ENCODE measurements at regions not wholly inside any gene's neighbourhood (a gene's known extent, or its start where the extent isn't known, plus 50 kb on each side); places are given as distances from the start of the nearest gene placed in this dataset.

DNA sequence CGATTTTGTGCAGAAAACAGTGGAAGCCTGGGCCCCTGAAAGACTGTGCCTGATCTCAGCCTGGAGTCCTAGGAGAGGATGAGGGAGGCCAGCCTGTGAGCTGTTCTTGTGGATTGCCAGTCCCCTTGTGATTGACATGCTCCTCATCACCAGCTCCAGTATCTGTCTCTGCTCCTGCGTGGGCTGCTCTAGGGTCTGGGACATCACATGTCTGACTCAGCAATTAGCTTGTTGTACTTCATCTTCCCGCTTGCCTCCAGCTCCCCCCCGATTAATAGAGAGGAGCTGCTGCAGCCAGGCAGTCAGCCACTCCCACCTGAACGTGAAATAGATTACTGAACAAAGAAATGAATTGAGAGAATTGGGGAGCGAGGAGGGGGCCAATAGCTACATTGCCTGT is 99.6 kb upstream of the TBX20 start:
- TF ChIP-seq ZNF274 (IDR thresholded peaks at IDR 0.05; ENCODE audit: low read depth, low read length) (no peak), YY1 (IDR thresholded peaks at IDR 0.05; ENCODE audit: insufficient read depth, insufficient read length) (no peak)

Data from NT2/D1 (cell line).